ENCODE measurements at regions not wholly inside any gene's neighbourhood (a gene's known extent, or its start where the extent isn't known, plus 50 kb on each side); places are given as distances from the start of the nearest gene placed in this dataset.

DNA sequence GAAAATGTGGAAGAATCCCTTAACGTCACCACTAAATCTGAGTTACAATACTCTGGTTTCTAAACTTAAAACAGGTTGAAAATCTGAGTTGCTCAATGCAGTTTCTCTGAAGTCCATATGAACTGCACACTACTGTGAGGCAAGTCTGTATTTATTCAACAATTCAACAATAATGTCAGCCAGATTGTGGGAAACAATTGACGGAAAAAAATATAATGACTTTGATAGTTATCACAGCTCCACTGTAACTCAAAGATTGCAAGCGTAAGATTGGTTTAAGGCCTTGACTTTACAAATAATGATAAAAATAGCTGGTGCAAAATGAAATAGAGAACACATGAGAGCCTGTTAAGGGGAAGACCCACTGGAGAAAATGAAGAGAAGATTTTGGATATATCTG lies 219.4 kb upstream of the CCDC150 start:
- Mint-ChIP-seq H3K27me3 (peaks cover 2% of the 10 kb centered on the region), H3K4me3 (no peak overlapping the region), H3K9me3 (no peaks in the 10 kb centered on the region), H3K27ac (no peak overlapping the region), H3K36me3 (ENCODE audit: low read depth) (no peaks in the 10 kb centered on the region), H3K4me1 (peaks cover 5% of the 10 kb centered on the region)
- DNase-seq (no peak), ATAC-seq (no peak)

DNA sequence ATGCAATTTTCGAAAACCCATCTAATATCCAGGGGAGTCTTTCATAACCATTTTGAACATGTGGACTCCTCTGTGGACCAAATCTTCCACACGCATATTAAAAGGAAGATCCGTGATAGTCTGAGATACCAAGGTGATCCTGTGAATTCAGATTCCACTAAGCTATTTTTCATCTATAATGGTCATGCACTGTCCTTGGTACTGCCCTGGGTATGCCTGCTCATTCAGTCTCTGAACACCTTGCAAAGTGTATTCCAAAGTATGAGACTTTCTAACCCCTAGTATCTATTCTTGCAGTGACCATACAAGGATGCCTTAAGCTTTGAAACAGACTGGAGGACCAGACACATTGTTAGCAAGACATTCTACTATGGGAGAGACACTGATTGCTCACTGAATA lies 217.6 kb upstream of the CCDC150 start:
- ATAC-seq (no peak), DNase-seq (no peak)
- Mint-ChIP-seq H3K36me3 (ENCODE audit: low read depth) (no peaks in the 10 kb centered on the region), H3K27me3 (peaks cover 2% of the 10 kb centered on the region), H3K9me3 (no peaks in the 10 kb centered on the region), H3K4me1 (no peaks in the 10 kb centered on the region), H3K4me3 (no peak overlapping the region), H3K27ac (no peak overlapping the region)

DNA sequence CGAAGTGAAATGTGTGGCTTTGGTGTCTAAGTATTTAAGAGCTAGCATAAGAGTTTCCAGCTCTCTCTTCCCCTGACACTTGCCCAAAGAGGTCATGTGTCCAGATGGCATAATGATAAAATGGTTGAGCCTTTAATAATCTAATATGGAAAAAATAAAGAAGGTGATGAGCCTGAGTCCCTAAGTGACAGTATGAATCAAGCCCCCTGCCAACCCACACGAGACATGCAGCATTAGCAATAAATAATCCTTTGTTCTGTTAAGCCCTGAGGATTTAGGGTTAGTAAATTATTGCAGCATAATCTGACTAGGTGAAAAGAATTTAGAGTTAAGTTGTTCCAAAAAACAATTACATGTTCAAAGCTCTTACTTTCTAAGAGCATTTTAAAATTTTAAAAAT lies 217.2 kb upstream of the CCDC150 start:
- H3K36me3 Mint-ChIP-seq (ENCODE audit: low read depth), result no peaks in the 10 kb centered on the region
- no peak for ATAC-seq
- H3K4me3 Mint-ChIP-seq, result no peak overlapping the region
- H3K9me3 Mint-ChIP-seq, result no peaks in the 10 kb centered on the region
- no peaks in the 10 kb centered on the region for H3K4me1 Mint-ChIP-seq
- H3K27me3 Mint-ChIP-seq, result peaks cover 2% of the 10 kb centered on the region
- DNase-seq, result no peak
- H3K27ac Mint-ChIP-seq, result no peak overlapping the region

- Mint-ChIP-seq H3K4me1 (peaks cover 8% of the 10 kb centered on the region), H3K36me3 (ENCODE audit: low read depth) (no peaks in the 10 kb centered on the region), H3K27ac (no peak overlapping the region), H3K4me3 (no peak overlapping the region), H3K9me3 (no peaks in the 10 kb centered on the region), H3K27me3 (peaks cover 4% of the 10 kb centered on the region)
- ATAC-seq (no peak), DNase-seq (no peak)
Measured at GRCh38 chr2:196426122-196426521, 213.4 kb upstream of the CCDC150 start.

- H3K36me3 Mint-ChIP-seq (ENCODE audit: low read depth), result no peaks in the 10 kb centered on the region
- DNase-seq (no peak), ATAC-seq (no peak)
- peaks cover 4% of the 10 kb centered on the region for H3K27me3 Mint-ChIP-seq
- no peak overlapping the region for H3K27ac Mint-ChIP-seq
- peaks cover 8% of the 10 kb centered on the region for H3K4me1 Mint-ChIP-seq
- no peak overlapping the region for H3K4me3 Mint-ChIP-seq
- H3K9me3 Mint-ChIP-seq, result no peaks in the 10 kb centered on the region
Measured at GRCh38 chr2:196427986-196428634, 211.4 kb upstream of the CCDC150 start.

- Mint-ChIP-seq H3K4me3 (no peak overlapping the region), H3K9me3 (no peaks in the 10 kb centered on the region), H3K27me3 (peaks cover 4% of the 10 kb centered on the region), H3K4me1 (peaks cover 8% of the 10 kb centered on the region), H3K27ac (no peak overlapping the region), H3K36me3 (ENCODE audit: low read depth) (no peaks in the 10 kb centered on the region)
- ATAC-seq, result no peak
- DNase-seq, result no peak
Measured at GRCh38 chr2:196431076-196431475, 208.4 kb upstream of the CCDC150 start.

DNA sequence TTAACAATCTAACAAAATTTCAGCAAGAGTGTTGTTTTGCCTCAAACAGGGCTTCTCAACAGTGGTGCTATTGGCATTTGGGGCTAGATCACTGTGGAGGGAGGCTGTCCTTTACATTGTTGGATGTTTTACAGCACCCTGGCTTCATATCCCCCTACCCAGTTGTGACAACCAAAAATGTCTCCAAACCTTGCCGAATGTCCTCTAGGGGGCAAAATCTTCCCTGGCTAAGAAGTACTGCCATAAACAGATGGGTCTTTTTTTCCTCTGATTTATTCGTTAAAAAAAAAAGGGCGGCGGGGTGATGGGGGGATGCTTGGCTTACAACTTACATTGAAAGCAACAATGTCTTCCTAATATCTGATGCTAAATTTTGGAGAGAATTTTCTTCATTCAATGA lies 207.6 kb upstream of the CCDC150 start:
- ATAC-seq (no peak), DNase-seq (no peak)
- Mint-ChIP-seq H3K4me1 (peaks cover 8% of the 10 kb centered on the region), H3K27me3 (peaks cover 5% of the 10 kb centered on the region), H3K9me3 (no peaks in the 10 kb centered on the region), H3K4me3 (no peak overlapping the region), H3K36me3 (ENCODE audit: low read depth) (no peaks in the 10 kb centered on the region), H3K27ac (no peak overlapping the region)

DNA sequence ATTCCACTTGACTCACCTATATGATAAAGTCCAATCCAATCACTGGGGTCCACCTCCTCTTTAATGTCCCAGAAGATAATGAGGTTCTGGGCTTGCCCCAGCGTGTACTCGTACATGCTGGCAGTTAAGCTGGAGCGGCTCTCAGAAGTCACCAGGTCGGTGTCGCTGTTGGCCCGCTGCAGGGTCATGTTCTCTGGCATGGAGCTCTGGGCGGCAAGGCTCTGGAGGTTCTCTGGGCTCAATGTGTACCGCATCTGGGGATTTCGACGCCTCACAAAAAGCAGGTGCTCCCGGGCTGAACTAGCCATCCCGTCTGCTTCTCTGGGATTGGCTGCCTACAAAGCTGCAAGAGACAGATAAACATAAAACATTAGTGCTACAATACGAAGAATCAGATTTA lies 206.4 kb upstream of the CCDC150 start:
- Mint-ChIP-seq H3K4me3 (no peak overlapping the region), H3K9me3 (no peaks in the 10 kb centered on the region), H3K27me3 (peaks cover 12% of the 10 kb centered on the region)

DNA sequence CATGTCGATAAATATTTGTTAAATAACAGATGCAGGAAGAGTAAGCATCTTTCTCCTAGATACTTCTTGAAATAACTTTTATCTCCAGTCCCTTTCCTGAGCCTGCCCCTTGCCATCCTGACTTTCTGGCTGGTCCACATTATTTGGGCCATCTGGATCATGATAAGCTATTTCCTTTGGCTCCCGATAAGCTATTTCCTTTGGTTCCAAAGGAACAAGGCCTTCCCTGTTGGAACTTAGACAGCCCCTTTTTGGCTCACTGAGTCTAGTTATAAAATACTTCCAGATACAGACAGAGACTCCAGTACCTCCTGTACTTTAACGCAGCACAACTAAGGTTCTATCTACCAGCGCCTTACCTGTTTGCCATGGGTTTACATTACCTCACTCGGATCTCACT lies 205.3 kb upstream of the CCDC150 start:
- Mint-ChIP-seq H3K9me3 (no peaks in the 10 kb centered on the region), H3K4me1 (no peaks in the 10 kb centered on the region), H3K4me3 (no peak overlapping the region), H3K27me3 (peaks cover 12% of the 10 kb centered on the region), H3K36me3 (ENCODE audit: low read depth) (no peaks in the 10 kb centered on the region), H3K27ac (no peak overlapping the region)
- ATAC-seq (no peak), DNase-seq (no peak)

More for the DNA sequence above, 206.4 kb upstream of the CCDC150 start:
- ATAC-seq (no peak), DNase-seq (no peak)
- peaks cover 3% of the 10 kb centered on the region for H3K4me1 Mint-ChIP-seq
- H3K27ac Mint-ChIP-seq, result no peak overlapping the region
- H3K36me3 Mint-ChIP-seq (ENCODE audit: low read depth), result no peaks in the 10 kb centered on the region

DNA sequence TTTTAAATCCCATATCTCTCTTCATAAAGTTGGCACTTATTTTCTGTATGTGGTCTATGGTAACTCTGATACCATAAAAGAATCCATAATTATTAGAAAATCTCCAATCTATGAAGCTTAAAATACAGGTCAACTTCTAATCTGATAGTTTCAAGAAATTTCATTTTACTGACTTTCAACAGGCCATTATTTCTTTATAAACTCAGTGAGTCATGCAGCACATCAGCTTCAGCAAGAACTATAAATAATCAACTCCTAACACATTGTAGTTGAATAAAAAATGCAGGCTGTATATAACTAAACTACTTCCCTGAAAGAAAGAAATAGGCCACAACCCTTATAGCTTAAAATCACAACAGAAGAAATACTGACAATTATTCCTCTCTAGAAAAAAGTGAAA lies 204.3 kb upstream of the CCDC150 start:
- DNase-seq (no peak), ATAC-seq (no peak)
- no peaks in the 10 kb centered on the region for H3K9me3 Mint-ChIP-seq
- no peaks in the 10 kb centered on the region for H3K36me3 Mint-ChIP-seq (ENCODE audit: low read depth)
- H3K4me3 Mint-ChIP-seq, result no peak overlapping the region
- H3K4me1 Mint-ChIP-seq, result no peaks in the 10 kb centered on the region
- peaks cover 12% of the 10 kb centered on the region for H3K27me3 Mint-ChIP-seq
- H3K27ac Mint-ChIP-seq, result no peak overlapping the region

DNA sequence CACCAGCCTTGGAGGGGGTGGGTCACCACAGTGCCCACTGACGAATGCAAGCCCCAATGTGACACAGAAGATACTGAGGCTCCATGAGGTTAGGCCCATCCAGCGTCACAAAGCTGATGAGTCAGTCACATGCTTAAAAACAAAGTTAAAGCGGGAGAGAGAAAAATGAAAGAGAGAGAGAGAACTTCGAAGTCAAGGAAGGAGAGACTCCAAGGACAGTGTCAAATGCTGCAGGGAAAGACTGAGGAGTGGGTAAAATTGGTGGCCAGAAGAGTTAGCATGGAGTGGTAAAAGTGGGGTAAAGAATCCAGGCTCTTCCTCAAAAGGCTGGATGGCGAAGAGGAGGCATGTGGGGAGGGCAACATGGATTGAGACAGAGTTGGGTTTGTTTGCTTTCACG lies 201.9 kb upstream of the CCDC150 start:
- peaks cover 8% of the 10 kb centered on the region for H3K27me3 Mint-ChIP-seq
- ATAC-seq, result no peak

DNA sequence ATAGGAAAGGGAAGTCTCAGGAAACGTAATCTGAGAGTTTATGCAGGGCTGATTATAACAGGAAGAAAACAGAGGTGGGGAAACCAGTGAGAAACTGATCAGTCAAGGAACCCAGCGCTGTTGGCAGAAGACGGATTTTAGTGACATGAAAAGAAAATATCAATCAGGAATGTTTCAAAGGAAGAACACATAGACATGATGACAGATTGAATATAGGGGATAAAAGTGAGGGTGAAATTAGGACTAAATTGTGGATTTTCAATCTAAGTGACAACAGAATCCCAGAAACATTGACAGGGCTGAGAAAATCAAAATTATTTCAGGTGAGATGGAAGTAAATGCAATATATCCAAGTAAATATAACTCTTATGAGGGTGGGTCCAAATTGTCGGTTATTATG lies 199.8 kb upstream of the CCDC150 start:
- H3K27ac Mint-ChIP-seq, result no peak overlapping the region
- H3K4me3 Mint-ChIP-seq, result no peak overlapping the region
- H3K27me3 Mint-ChIP-seq, result peaks cover 8% of the 10 kb centered on the region

More for the DNA sequence above, 201.9 kb upstream of the CCDC150 start:
- H3K4me3 Mint-ChIP-seq, result no peak overlapping the region
- H3K9me3 Mint-ChIP-seq, result no peaks in the 10 kb centered on the region
- no peak for DNase-seq
- no peaks in the 10 kb centered on the region for H3K36me3 Mint-ChIP-seq (ENCODE audit: low read depth)
- no peaks in the 10 kb centered on the region for H3K4me1 Mint-ChIP-seq
- no peak overlapping the region for H3K27ac Mint-ChIP-seq

GRCh38 chr2:196440413-196440812 lies 199.1 kb upstream of the CCDC150 start:
- Mint-ChIP-seq H3K27ac (no peak overlapping the region), H3K27me3 (peaks cover 8% of the 10 kb centered on the region), H3K4me3 (no peak overlapping the region), H3K36me3 (ENCODE audit: low read depth) (no peaks in the 10 kb centered on the region), H3K9me3 (no peaks in the 10 kb centered on the region), H3K4me1 (no peaks in the 10 kb centered on the region)
- no peak for ATAC-seq
- DNase-seq, result no peak

More for the DNA sequence above, 199.8 kb upstream of the CCDC150 start:
- Mint-ChIP-seq H3K9me3 (no peaks in the 10 kb centered on the region), H3K4me1 (no peaks in the 10 kb centered on the region), H3K36me3 (ENCODE audit: low read depth) (no peaks in the 10 kb centered on the region)
- DNase-seq, result no peak
- no peak for ATAC-seq

- Mint-ChIP-seq H3K27me3 (peaks cover 8% of the 10 kb centered on the region), H3K36me3 (ENCODE audit: low read depth) (no peaks in the 10 kb centered on the region), H3K4me1 (no peaks in the 10 kb centered on the region), H3K4me3 (no peak overlapping the region), H3K9me3 (no peaks in the 10 kb centered on the region), H3K27ac (no peak overlapping the region)
- ATAC-seq (no peak), DNase-seq (no peak)
Measured at GRCh38 chr2:196441527-196441926, 198.0 kb upstream of the CCDC150 start.

DNA sequence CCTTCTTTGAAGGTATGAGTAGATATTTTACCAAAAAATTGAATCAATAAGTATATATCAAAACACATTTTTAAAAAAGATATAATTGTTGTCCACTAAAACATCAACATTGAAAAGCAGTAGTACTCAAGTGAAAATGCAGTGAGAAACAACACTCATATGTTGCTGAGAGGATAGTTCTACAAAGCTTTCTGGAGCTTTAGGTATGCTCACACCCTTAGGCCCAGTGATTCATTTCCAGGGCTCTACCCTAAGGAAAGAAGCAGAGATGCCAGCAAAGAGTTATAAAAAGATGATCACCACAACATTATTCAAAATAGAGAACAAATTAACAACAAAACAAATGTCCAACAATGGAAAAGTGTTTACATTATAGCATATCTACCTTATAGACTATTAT lies 197.3 kb upstream of the CCDC150 start:
- no peak overlapping the region for H3K27ac Mint-ChIP-seq
- H3K36me3 Mint-ChIP-seq (ENCODE audit: low read depth), result no peaks in the 10 kb centered on the region
- H3K27me3 Mint-ChIP-seq, result peaks cover 5% of the 10 kb centered on the region
- DNase-seq, result no peak
- no peaks in the 10 kb centered on the region for H3K9me3 Mint-ChIP-seq
- no peak overlapping the region for H3K4me3 Mint-ChIP-seq
- no peak for ATAC-seq
- H3K4me1 Mint-ChIP-seq, result no peaks in the 10 kb centered on the region

GRCh38 chr2:196444442-196444841 lies 195.1 kb upstream of the CCDC150 start:
- H3K4me1 Mint-ChIP-seq, result no peaks in the 10 kb centered on the region
- no peak overlapping the region for H3K4me3 Mint-ChIP-seq
- peaks cover 2% of the 10 kb centered on the region for H3K27me3 Mint-ChIP-seq
- no peak overlapping the region for H3K27ac Mint-ChIP-seq
- ATAC-seq, result no peak
- no peak for DNase-seq
- no peaks in the 10 kb centered on the region for H3K9me3 Mint-ChIP-seq
- H3K36me3 Mint-ChIP-seq (ENCODE audit: low read depth), result no peaks in the 10 kb centered on the region
